LHCN-M2 (cell line): ENCODE measurements at regions not wholly inside any gene's neighbourhood (a gene's known extent, or its start where the extent isn't known, plus 50 kb on each side); places are given as distances from the start of the nearest gene placed in this dataset.
"Not testable (repeated sequence)": the region's sequence is repeated elsewhere in the genome, so short reads cannot be mapped to it uniquely, and the experiment has no call there.

ENCODE experiments used
- DNase-seq: peaks from one replicate; pipeline ENCODE4 v3.0.0-alpha.2; 2012; ENCODE audit warnings: low read depth

- DNase-seq = no peak
These were observed 211.6 kb upstream of the SESN3 start for GRCh38 chr11:95442531-95443050.

- DNase-seq = no peak
These were observed 204.8 kb upstream of the SESN3 start for GRCh38 chr11:95435628-95436353.

GRCh38 chr11:95435192-95435591 lies 204.2 kb upstream of the SESN3 start:
- DNase-seq = no peak

GRCh38 chr11:95434489-95435057 lies 203.6 kb upstream of the SESN3 start:
- no peak for DNase-seq

GRCh38 chr11:95434009-95434408 lies 203.0 kb upstream of the SESN3 start:
- DNase-seq = no peak

GRCh38 chr11:95432714-95433503 lies 201.9 kb upstream of the SESN3 start:
- no peak for DNase-seq

- DNase-seq = no peak
These were observed 198.4 kb upstream of the SESN3 start for GRCh38 chr11:95429376-95429907.

- no peak for DNase-seq
These were observed 195.9 kb upstream of the SESN3 start for GRCh38 chr11:95426823-95427462.

- DNase-seq = no peak
These were observed 188.9 kb upstream of the SESN3 start for GRCh38 chr11:95419915-95420314.

- DNase-seq = no peak
These were observed 187.9 kb upstream of the SESN3 start for GRCh38 chr11:95418916-95419315.

GRCh38 chr11:95417832-95418231 lies 186.8 kb upstream of the SESN3 start:
- DNase-seq = no peak

GRCh38 chr11:95415837-95416304 lies 184.9 kb upstream of the SESN3 start:
- no peak for DNase-seq

- no peak for DNase-seq
These were observed 183.2 kb upstream of the SESN3 start for GRCh38 chr11:95414217-95414616.

- no peak for DNase-seq
These were observed 182.8 kb upstream of the SESN3 start for GRCh38 chr11:95413761-95414160.

GRCh38 chr11:95413021-95413420 lies 182.0 kb upstream of the SESN3 start:
- no peak for DNase-seq

GRCh38 chr11:95412074-95412473 lies 181.1 kb upstream of the SESN3 start:
- DNase-seq = no peak

GRCh38 chr11:95410707-95411106 lies 179.7 kb upstream of the SESN3 start:
- not testable (repeated sequence) for DNase-seq

GRCh38 chr11:95406271-95406670 lies 175.3 kb upstream of the SESN3 start:
- DNase-seq = no peak

GRCh38 chr11:95404370-95404769 lies 173.4 kb upstream of the SESN3 start:
- DNase-seq = no peak

GRCh38 chr11:95398437-95399112 lies 167.6 kb upstream of the SESN3 start:
- DNase-seq = no peak

GRCh38 chr11:95392644-95393043 lies 161.6 kb upstream of the SESN3 start:
- DNase-seq = no peak
